ENCODE measurements at regions not wholly inside any gene's neighbourhood (a gene's known extent, or its start where the extent isn't known, plus 50 kb on each side); places are given as distances from the start of the nearest gene placed in this dataset.

DNA sequence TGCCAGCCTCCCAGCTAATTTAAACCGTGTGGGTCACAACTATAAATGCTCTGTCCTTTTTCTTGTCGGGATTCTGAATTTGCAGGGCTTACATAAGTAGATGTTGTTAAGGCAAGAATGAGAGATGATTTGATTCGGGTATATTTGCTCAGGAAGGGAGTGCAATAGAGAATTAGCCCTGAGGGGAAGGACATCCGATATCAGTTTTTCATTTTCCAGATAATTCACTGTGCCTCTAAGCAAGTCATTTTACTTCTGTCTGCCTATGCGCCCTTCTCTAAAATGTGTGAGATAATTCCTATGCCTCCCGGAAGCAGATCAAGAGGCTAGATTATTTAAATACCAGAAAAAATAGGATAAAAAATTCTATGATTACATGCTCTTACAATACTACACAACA, 300.5 kb downstream of the RMST start:
- Histone ChIP-seq H4K20me1 (ENCODE audit: control insufficient read depth, insufficient read depth, insufficient read length) (no peaks in the 10 kb centered on the region), H3K79me2 (ENCODE audit: insufficient read depth, low read length) (no peaks in the 10 kb centered on the region), H3K18ac (ENCODE audit: insufficient read length, low read depth, low read length) (no peak overlapping the region), H3K4me1 (ENCODE audit: insufficient read depth, low read length) (no peaks in the 10 kb centered on the region), H2BK120ac (ENCODE audit: low read depth, low read length, poor library complexity, severe bottlenecking) (no peak overlapping the region), H3K14ac (ENCODE audit: insufficient read depth, low read length) (no peak overlapping the region), H3K9me3 (ENCODE audit: control insufficient read depth, low read depth, low read length) (peaks cover 9% of the 10 kb centered on the region), H2BK20ac (ENCODE audit: low read depth, low read length, poor library complexity, severe bottlenecking) (no peak overlapping the region), H3T11ph (ENCODE audit: low read length) (no peak overlapping the region), H2AK5ac (ENCODE audit: insufficient read length, low read length) (no peak overlapping the region), H2BK15ac (ENCODE audit: low read depth, low read length) (no peak overlapping the region), H2BK12ac (ENCODE audit: insufficient read length, low read depth, low read length) (no peak overlapping the region), H4K8ac (replicated peaks; ENCODE audit: insufficient read length, low read depth, low read length) (no peak overlapping the region), H3K4ac (ENCODE audit: low read depth, low read length) (no peak overlapping the region), H4K5ac (ENCODE audit: insufficient read length, low read depth, low read length) (no peak overlapping the region), H3K56ac (ENCODE audit: insufficient read length, low read depth, low read length) (no peak overlapping the region), H3K23me2 (ENCODE audit: insufficient read length, low read depth, low read length, poor library complexity, severe bottlenecking) (no peaks in the 10 kb centered on the region), H3K79me1 (ENCODE audit: insufficient read depth, low read depth, low read length, poor library complexity, severe bottlenecking) (no peaks in the 10 kb centered on the region), H3K27me3 (ENCODE audit: insufficient read depth, low read length) (no peaks in the 10 kb centered on the region), H3K23ac (ENCODE audit: insufficient read length, low read depth, low read length) (no peak overlapping the region), H3K9ac (ENCODE audit: extremely low read depth, insufficient read length, low read length) (no peak overlapping the region), H3K27ac (ENCODE audit: insufficient read length, low read depth, low read length) (no peak overlapping the region), H4K91ac (ENCODE audit: insufficient read length, low read depth, low read length) (no peak overlapping the region), H3K4me2 (ENCODE audit: insufficient read depth, insufficient read length, low read length) (no peak overlapping the region), H2BK5ac (ENCODE audit: insufficient read length, low read length) (no peak overlapping the region), H2AFZ (ENCODE audit: low read length) (no peak overlapping the region)
- peaks cover 0 to 14% (median 0%) of the 10 kb centered on the region in 3 experiments; a peak in 3 of 7 replicates for H3K36me3 Mint-ChIP-seq (ENCODE audit: insufficient read depth in 1 of 3, low read depth in 3 of 3)
- DNase-seq, result no peak
- H3K4me3 Mint-ChIP-seq, result no peak overlapping the region
- H3K27me3 Mint-ChIP-seq (ENCODE audit: low read depth), result no peaks in the 10 kb centered on the region
- TF ChIP-seq, protein P1, sequence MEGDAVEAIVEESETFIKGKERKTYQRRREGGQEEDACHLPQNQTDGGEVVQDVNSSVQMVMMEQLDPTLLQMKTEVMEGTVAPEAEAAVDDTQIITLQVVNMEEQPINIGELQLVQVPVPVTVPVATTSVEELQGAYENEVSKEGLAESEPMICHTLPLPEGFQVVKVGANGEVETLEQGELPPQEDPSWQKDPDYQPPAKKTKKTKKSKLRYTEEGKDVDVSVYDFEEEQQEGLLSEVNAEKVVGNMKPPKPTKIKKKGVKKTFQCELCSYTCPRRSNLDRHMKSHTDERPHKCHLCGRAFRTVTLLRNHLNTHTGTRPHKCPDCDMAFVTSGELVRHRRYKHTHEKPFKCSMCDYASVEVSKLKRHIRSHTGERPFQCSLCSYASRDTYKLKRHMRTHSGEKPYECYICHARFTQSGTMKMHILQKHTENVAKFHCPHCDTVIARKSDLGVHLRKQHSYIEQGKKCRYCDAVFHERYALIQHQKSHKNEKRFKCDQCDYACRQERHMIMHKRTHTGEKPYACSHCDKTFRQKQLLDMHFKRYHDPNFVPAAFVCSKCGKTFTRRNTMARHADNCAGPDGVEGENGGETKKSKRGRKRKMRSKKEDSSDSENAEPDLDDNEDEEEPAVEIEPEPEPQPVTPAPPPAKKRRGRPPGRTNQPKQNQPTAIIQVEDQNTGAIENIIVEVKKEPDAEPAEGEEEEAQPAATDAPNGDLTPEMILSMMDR (conservative IDR thresholded peaks at IDR 0.05), result no peak
- H3K9me3 Mint-ChIP-seq, result peaks cover 3 to 8% of the 10 kb centered on the region in 2 experiments
- no peak overlapping the region for H3K27ac Mint-ChIP-seq
- H3K4me1 Mint-ChIP-seq, result no peaks in the 10 kb centered on the region
- no CpG with 5 or more reads among the region's 6 CpGs for WGBS (ENCODE audit: extremely low coverage, insufficient read length, low lambda C conversion rate)

Data from H9 (cell line).